HCT116 (cell line): ENCODE measurements at regions not wholly inside any gene's neighbourhood (a gene's known extent, or its start where the extent isn't known, plus 50 kb on each side); places are given as distances from the start of the nearest gene placed in this dataset.
"Not testable (repeated sequence)": the region's sequence is repeated elsewhere in the genome, so short reads cannot be mapped to it uniquely, and the experiment has no call there.

Source experiments
- ATAC-seq: fragments of 200-7000 bp; cut with Tn5 transposase; 2 replicates; pipeline ENCODE4 v1.9.1; 2020; ENCODE audit warnings: mild to moderate bottlenecking, moderate library complexity
- BruUV-seq: library from RNA; stranded (reverse); fragments of 400-500 nt; replicated peaks from 2 replicates; lab custom pipeline; 2021; lab: Mats Ljungman, UMichigan
- CTCF ChIA-PET: fragments of 300-600 bp; sonication (Branson Sonifier 250); formaldehyde crosslinking; loops from one replicate; lab custom pipeline; 2021; ENCODE audit warnings: antibody characterized with exemption; lab: Charles Lee
- POLR2A ChIA-PET: fragments of 300-600, 350-600 bp; sonication (Branson Sonifier 250); formaldehyde crosslinking; loops from one replicate; lab custom pipeline; 2021; ENCODE audit warnings: antibody characterized with exemption; lab: Charles Lee
- RAD21 ChIA-PET, 2 experiments: fragments of 300-600 bp; sonication (Branson Sonifier 250); formaldehyde crosslinking; loops; one replicate each; lab custom pipeline; 2023; ENCODE audit warnings: low total read pairs in 2 of 2; ENCODE audit not compliant: uncharacterized antibody in 2 of 2, unreplicated experiment in 2 of 2, low non-redundant PET in 1 of 2; lab: Charles Lee
- DNase-seq: peaks from one replicate; pipeline ENCODE4 v3.0.0-alpha.2; 2010; ENCODE audit warnings: low read depth, low spot score
- H2AFZ ChIP-seq: fragments of 200-600 bp; shearing (Covaris generic), sonication (generic); 2 replicates; pipeline ENCODE4 v1.6.1; 2017; ENCODE audit warnings: low read depth, mixed run types, mixed read lengths, antibody characterized with exemption, low read length; ENCODE audit not compliant: poor library complexity, severe bottlenecking
- H3K27ac ChIP-seq: 2 replicates; pipeline ENCODE4 v1.5.1; 2012; ENCODE audit warnings: low read depth, low read length
- H3K27me3 ChIP-seq: fragments of 200-600 bp; sonication (generic); 2 replicates; pipeline ENCODE4 v1.6.1; 2016; ENCODE audit warnings: mixed run types, low read length, mixed read lengths; ENCODE audit not compliant: insufficient read depth
- H3K36me3 ChIP-seq, 2 experiments: fragments of 200-500 bp in 1 of 2; fragments of 200-600 bp in 1 of 2; sonication (Bioruptor generic) in 1 of 2; sonication (generic) in 1 of 2; 2 replicates each; pipeline versions ENCODE4 v1.5.1 to v1.6.1; 2014 to 2016; ENCODE audit warnings: low read length in 2 of 2, inconsistent platforms in 1 of 2, mixed read lengths in 1 of 2, mixed run types in 1 of 2; ENCODE audit not compliant: insufficient read depth in 2 of 2, control insufficient read depth in 1 of 2
- H3K4me1 ChIP-seq, 2 experiments: fragments of 200-600 bp in 1 of 2; sonication (generic) in 1 of 2; 2 replicates each; pipeline versions ENCODE4 v1.5.1 to v1.6.1; 2012 to 2017; ENCODE audit warnings: low read length in 2 of 2, inconsistent platforms in 1 of 2, mild to moderate bottlenecking in 1 of 2, mixed read lengths in 1 of 2, mixed run types in 1 of 2, moderate library complexity in 1 of 2; ENCODE audit not compliant: insufficient read depth in 2 of 2, control insufficient read depth in 1 of 2
- H3K4me2 ChIP-seq: fragments of 200-600 bp; sonication (generic); 2 replicates; pipeline ENCODE4 v1.6.1; 2017; ENCODE audit warnings: mixed run types, low read length, mixed read lengths
- H3K4me3 ChIP-seq, 2 experiments: fragments of 200-600 bp in 1 of 2; sonication (generic) in 1 of 2; replicated peaks in 1 of 2; 2 replicates each; pipeline ENCODE4 v1.5.1; 2011 to 2016; ENCODE audit warnings: low read length in 2 of 2, control low read depth in 1 of 2, low read depth in 1 of 2, mild to moderate bottlenecking in 1 of 2, mixed read lengths in 1 of 2, mixed run types in 1 of 2
- H3K79me2 ChIP-seq: fragments of 200-600 bp; sonication (generic); 2 replicates; pipeline ENCODE4 v1.6.1; 2017; ENCODE audit warnings: mild to moderate bottlenecking, mixed run types, low read length, moderate library complexity, mixed read lengths; ENCODE audit not compliant: insufficient read depth
- H3K9ac ChIP-seq: fragments of 200-600 bp; sonication (generic); 2 replicates; pipeline ENCODE4 v1.6.1; 2016; ENCODE audit warnings: low read length, mixed read lengths
- H3K9me2 ChIP-seq: fragments of 200-600 bp; sonication (generic), shearing (Covaris generic); 2 replicates; pipeline ENCODE4 v1.6.1; 2017; ENCODE audit warnings: mixed run types, mild to moderate bottlenecking, moderate library complexity; ENCODE audit not compliant: insufficient read depth
- H3K9me3 ChIP-seq, 2 experiments: fragments of 200-500 bp in 1 of 2; fragments of 200-600 bp in 1 of 2; sonication (Bioruptor generic) in 1 of 2; sonication (generic) in 1 of 2; 2 replicates each; pipeline ENCODE4 v1.6.1; 2014 to 2017; ENCODE audit warnings: low read length in 2 of 2, mixed read lengths in 2 of 2, inconsistent platforms in 1 of 2, low read depth in 1 of 2, mild to moderate bottlenecking in 1 of 2, mixed run types in 1 of 2, moderate library complexity in 1 of 2; ENCODE audit not compliant: control insufficient read depth in 1 of 2, insufficient read depth in 1 of 2
- H4K20me1 ChIP-seq: fragments of 200-600 bp; sonication (generic), shearing (Covaris generic); 2 replicates; pipeline ENCODE4 v1.6.1; 2017; ENCODE audit warnings: mixed run types, mild to moderate bottlenecking, moderate library complexity; ENCODE audit not compliant: insufficient read depth
- ELF1 ChIP-seq: IDR thresholded peaks from 2 replicates; pipeline ENCODE4 v1.6.1; 2012; ENCODE audit warnings: low read depth, borderline replicate concordance
- REST ChIP-seq: IDR thresholded peaks from 2 replicates; pipeline ENCODE4 v1.6.1; 2012; ENCODE audit warnings: low read depth
- SRF ChIP-seq: IDR thresholded peaks from 2 replicates; pipeline ENCODE4 v1.6.1; 2012; ENCODE audit warnings: low read depth
- TCF7L2 ChIP-seq: IDR thresholded peaks from 2 replicates; pipeline ENCODE4 v1.7.0; 2011; ENCODE audit warnings: borderline replicate concordance, inconsistent platforms; ENCODE audit not compliant: insufficient read depth, insufficient read length; ENCODE audit errors: extremely low read depth
- intact Hi-C: fragments of 100-400 bp; cut with micrococcal nuclease; formaldehyde crosslinking; loops from 2 replicates; pipeline ENCODE4 v1.10.0; 2022
- TF ChIP-seq, protein P1 (sequence below): IDR thresholded peaks from 2 replicates; pipeline ENCODE4 v1.6.1; 2012

DNA sequence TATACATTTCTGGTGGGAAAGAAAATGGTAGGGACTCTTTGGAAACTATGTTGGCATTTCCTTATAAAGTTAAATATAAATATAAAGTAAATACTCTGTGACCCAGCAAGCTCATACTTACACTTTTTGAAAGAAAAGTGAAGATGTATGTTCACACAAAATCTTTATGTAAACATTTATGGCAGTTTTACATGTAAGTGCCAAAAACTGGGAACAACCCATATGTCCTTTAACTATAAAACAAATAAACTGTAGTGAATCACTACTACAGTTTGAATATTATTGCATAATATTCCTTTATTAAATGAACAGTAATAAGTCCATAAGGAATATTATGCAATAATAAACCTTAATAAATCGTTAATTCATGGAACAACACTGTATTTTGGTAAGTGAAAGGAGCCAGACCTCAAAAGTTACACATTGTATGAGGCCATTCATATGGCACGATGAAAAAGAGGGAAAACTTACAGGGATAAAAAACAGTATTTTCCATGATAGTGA lies 1660.3 kb upstream of the LRRTM3 start (continued):
- TF ChIP-seq REST (no peak), ELF1 (no peak), SRF (no peak), TCF7L2 (no peak)
- TF ChIP-seq, protein P1, sequence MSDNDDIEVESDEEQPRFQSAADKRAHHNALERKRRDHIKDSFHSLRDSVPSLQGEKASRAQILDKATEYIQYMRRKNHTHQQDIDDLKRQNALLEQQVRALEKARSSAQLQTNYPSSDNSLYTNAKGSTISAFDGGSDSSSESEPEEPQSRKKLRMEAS: no peak

- RAD21 ChIA-PET, DNase-seq, CTCF ChIA-PET: not testable (repeated sequence)
These were observed 1656.3 kb upstream of the LRRTM3 start for GRCh38 chr10:65269551-65269950.

More at GRCh38 chr10:65269551-65269950, 1656.3 kb upstream of the LRRTM3 start:
- H3K27ac ChIP-seq, H4K20me1 ChIP-seq, intact Hi-C loops, H3K9me3 ChIP-seq, H3K4me2 ChIP-seq, ATAC-seq, H3K4me1 ChIP-seq, POLR2A ChIA-PET, H3K9ac ChIP-seq, H2AFZ ChIP-seq, BruUV-seq, H3K79me2 ChIP-seq, H3K4me3 ChIP-seq, H3K36me3 ChIP-seq, H3K9me2 ChIP-seq, H3K27me3 ChIP-seq: not testable (repeated sequence)
